Dedifferentiated amniotic fluid mesenchymal stem cell (primary cell): ENCODE measurements at regions not wholly inside any gene's neighbourhood (a gene's known extent, or its start where the extent isn't known, plus 50 kb on each side); places are given as distances from the start of the nearest gene placed in this dataset.
"Not testable (repeated sequence)": the region's sequence is repeated elsewhere in the genome, so short reads cannot be mapped to it uniquely, and the experiment has no call there.

ENCODE experiments used
- DNase-seq: peaks from one replicate; pipeline ENCODE4 v3.0.0-alpha.2; 2016; ENCODE audit errors: extremely low spot score

DNA sequence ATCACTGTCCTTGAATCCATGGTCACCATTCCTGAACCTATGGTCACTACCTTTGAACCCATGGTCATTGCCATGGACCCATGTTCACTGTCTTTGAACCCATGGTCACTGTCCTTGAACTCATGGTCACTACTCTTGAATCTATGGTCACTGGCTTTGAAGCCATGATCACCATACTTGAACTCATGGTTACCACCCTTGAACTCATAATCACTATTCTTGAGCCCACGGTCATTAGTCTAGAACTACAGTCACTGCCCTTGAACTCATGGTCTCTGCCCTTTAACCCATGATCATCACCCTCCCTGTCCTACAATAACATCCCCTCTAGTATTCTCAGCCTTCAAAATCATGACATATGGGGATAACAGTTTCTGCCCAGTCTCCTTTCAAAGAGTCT is 270.5 kb downstream of the CXCL12 start:
- no peak for DNase-seq

DNA sequence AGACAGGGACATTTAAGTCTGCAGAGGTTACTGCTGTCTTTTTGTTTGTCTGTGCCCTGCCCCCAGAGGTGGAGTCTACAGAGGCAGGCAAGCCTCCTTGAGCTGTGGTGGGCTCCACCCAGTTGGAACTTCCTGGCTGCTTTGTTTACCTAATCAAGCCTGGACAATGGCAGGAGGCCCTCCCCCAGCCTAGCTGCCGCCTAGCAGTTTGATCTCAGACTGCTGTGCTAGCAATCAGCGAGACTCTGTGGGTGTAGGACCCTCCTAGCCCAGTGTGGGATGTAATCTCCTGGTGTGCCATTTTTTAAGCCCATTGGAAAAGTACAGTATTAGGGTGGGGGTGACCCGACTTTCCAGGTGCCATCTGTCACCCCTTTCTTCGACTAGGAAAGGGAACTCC is 272.6 kb downstream of the CXCL12 start:
- DNase-seq: not testable (repeated sequence)

DNA sequence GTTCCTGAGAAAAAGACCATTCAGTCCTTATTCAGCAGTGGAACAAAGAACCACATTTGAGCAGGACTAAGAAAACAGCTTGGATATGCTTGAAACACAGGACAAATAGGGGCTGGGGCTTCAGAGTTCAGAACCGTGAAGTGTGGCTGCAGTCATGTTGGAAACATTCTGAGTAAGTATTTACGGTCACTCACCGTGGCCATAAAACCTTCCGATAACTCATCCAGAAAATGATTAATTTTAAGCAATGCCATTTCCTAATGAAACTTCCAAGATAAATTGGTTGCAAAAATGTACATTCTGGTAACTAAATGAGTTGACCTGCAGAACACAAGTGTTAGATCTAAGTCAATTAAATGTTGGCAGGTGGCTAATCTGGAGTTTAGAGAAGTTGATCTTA is 279.2 kb downstream of the CXCL12 start:
- no peak for DNase-seq

DNA sequence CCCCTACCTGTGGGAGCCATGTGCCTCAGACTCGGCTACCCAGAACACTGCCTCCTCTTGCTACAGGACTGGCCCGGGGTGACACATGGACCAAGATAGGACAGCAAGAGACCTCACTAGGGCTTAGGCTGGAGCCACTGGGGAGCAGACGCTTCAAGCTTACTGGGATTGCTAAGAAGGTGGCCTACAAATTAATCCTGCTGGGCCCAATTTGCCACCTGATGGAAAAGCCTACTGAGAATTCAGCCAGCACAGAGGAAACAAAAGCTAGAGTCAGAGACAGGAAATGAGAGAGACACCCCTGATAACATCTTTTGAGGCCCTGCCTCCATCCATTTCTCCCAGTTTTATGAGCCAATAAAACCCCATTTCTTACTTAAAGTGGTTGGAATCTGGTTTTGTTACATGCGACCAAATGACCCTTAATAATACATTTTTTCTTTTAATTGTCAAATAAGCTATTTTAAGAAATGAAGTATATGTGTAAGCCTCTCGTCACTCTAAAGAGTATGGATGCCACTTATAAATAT is 282.1 kb downstream of the CXCL12 start:
- DNase-seq: no peak

DNA sequence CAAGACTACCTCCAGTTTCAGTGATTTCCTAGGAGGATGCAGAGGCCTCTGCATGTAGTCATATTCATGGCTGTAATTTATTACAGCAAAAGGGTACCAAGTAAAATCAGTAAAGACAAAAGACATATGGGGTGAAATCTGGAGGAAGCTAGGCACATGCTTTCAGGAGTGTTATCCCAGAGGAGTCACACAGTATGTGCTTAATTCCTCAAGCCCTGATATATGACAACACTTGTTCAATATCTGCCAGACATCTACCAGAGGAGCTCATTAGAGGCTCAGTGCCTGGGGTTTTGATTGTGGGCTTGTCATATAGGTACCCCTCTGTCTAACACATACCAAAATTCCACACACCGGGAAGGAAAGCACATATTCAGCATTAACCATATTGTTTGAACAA is 283.8 kb downstream of the CXCL12 start:
- no peak for DNase-seq

DNA sequence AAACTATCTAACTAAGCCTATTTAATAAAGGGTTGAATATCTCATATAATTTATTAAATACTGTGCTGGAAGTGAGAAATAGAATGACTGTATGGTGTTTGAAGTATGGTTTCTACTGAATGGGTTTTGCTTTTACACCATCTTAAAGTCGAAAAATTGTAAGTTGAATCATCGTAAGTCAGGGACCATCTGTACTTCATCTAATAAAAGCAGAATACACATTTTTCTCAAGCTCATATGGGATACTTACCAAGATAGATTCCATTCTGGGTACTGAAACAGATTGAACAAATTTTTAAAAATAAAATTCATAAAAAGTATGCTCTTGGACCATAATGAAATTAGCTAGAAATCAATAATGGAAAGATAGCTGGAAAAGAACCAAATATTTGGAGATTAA is 285.4 kb downstream of the CXCL12 start:
- DNase-seq: peak; percentile 5

DNA sequence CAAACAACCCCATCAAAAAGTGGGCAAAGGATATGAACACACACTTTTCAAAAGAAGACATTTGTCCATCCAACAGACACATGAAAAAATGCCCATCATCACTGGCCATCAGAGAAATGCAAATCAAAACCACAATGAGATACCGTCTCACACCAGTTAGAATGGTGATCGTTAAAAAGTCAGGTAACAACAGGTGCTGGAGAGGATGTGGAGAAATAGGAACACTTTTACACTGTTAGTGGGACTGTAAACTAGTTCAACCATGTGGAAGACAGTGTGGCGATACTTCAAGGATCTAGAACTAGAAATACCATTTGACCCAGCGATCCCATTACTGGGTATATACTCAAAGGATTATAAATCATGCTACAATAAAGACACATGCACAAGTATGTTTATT is 288.7 kb downstream of the CXCL12 start:
- DNase-seq: not testable (repeated sequence)

DNA sequence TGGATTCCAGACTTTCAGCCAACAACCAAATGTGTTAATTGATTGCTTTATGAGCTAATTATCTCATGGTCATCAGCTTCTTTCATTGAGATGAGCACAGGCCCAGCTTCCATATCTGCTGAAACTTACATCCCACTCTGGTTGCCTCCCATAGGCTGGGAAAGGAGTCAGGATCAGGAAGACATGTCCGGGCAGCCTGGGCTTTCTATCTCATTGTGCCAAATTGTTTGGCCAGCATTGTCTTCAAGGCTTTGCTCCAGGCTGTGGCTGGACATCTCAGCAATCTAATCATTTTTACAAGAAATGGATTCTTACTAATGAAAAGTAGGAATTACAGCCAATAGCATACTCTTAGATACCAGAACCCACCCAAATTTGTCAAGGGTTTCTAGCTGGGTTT is 295.2 kb downstream of the CXCL12 start:
- peak; percentile 12 for DNase-seq

DNA sequence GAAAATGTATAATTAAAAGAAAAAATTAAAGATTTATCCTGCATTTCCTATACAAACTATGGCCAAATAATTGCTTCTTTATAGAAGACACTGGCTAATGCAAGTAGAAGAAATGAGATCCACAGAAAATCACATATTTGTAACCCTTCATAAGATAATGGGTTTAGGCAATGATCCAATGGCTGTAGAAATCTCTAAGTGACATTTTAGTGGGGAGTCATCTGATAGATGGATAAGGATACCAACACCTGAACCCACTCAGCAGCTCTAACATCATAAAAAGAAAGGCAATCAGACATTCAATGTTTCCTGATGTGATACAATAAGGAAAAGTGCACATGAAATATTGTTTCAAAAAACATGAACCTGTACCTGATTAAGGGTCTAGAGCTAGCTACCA is 297.5 kb downstream of the CXCL12 start:
- DNase-seq: no peak

DNA sequence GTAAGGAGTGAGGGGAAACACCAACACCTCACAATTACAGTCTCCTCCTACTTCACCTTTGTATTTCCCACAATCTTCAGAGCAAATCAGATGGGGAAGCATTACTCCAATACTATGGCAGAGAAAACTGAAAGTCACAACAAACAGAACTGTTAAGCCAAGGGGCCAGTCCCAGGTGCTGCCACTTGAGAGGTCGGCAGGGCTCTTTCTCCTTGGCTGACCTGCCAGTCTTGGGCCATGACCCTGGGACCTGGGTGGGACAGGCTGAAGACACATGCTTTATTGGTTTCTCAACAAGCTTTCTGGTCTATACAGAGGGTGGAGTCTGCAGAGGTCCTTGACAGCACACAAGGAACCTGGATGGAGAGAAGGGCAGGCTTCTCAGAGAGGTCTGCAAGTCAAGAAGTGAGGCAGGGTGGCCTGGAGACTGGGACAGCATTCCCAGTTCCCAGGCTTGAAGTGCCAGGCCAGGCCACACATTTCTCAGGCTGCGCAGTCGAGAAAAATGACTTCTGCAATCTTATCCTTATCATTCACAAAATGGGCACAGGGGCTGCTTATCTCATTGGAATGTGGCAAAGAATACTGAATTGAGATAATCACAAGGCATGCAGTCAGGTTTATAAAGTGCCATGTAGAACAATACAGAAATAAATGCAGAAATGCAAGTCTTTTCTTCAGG is 301.0 kb downstream of the CXCL12 start:
- DNase-seq: no peak

DNA sequence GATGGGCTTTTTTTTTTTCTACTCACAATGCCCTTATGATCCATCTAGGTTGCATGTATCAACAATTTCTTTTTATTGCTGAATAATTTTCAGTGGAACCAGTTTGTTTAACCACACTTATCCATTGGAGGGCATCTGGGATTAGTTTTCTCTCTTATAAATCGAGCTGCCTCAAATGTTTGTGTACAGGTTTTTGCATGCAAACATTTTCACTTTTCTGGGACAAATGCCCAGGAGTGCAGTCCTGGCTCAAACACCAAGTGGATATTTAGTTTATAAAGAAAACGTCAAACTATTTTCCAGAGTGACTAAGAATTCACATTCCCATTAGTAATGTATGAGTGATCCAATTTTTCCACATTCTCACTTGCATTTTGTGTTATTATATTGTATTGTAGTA is 313.4 kb downstream of the CXCL12 start:
- DNase-seq: peak; percentile 80

DNA sequence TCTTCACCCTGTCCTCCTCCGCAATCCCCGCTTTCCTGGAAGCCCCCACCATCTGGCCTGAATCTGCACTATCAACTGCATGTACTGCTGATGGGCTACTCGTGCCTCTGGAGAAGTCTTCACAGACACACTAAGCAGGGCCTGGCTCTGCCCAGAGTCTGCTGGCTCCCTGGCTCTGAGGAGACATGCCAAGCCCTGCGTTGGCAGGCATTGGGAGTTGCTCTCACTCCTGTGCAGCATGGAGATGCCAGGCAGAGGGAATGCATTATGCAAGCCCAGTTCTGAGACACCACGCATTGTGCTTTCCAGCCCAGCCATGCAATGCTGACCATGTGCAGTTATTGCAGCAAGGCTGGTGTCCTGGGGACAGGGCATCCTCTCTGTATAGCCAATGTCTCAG is 314.6 kb downstream of the CXCL12 start:
- no peak for DNase-seq

DNA sequence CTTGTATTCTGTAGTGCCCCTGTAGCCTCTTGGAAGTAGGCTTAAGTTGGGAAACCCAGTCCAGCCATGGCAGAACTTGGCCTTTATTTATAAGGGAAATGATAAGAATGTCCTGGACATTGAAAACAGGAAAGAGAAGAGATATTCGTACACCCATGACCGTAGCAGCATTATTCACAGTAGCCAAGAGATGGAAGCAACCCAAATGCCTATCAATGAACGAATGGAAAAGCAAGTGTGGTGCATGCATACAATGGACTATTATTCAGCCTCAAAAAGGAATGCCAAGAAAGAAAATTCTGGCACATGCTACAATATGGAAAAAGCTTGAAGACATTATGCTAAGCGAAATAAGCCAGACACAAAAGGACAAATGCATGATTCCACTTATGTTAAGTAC is 315.3 kb downstream of the CXCL12 start:
- no peak for DNase-seq

DNA sequence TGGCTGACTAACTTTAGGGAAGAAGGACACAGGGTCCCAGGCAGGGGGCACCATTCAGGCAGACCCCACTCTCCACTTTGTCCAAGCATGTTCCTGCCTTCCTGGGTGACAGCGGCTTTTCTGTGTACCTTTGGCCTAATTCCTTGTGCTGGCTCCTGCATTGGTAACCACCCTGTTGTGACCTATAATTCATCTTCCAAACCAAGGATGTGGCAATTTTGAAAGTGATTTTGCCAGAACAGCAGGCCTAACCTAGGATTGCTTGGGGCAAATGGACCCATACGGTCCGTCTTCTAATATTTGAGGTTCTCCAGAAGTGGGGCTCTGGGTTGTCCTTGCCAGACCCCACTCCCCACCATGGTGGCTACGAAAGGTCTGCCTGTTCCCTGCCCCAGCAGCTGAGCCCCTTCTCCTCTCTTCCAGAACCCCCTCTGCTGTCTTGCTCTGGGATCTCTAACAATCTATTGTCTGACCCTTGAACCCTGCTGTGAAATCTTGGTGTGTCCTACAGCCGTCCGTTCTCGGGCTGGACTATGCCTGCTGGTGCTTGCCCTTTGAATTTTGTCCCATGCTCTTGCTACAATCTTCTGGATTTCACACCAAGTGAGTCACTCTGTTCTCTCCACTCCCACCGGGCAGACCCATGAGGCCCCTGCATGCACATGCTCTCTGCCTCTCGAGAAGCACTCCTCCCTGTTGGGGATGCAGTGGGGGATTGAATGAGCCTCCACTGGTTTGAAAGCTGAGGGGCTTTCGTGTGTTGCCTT is 316.0 kb downstream of the CXCL12 start:
- no peak for DNase-seq

DNA sequence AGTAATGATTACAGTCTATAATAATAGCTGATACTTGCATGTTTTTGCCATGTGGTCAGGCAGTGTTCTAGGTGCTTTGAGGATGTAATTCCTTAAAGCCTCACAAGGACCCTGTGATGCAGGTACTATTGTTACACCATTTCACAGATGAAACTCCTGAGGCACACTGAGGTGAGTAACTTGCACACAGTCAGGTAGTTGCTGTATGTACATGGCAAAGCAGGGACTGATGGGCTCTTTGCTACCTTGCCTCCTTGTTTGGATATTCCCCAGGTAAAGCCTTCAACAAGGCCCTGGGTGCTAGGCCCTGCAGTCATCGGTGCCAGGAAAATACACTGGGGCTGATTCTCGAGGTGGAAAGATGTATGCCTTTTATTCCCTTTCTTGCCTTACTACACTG is 317.5 kb downstream of the CXCL12 start:
- no peak for DNase-seq

DNA sequence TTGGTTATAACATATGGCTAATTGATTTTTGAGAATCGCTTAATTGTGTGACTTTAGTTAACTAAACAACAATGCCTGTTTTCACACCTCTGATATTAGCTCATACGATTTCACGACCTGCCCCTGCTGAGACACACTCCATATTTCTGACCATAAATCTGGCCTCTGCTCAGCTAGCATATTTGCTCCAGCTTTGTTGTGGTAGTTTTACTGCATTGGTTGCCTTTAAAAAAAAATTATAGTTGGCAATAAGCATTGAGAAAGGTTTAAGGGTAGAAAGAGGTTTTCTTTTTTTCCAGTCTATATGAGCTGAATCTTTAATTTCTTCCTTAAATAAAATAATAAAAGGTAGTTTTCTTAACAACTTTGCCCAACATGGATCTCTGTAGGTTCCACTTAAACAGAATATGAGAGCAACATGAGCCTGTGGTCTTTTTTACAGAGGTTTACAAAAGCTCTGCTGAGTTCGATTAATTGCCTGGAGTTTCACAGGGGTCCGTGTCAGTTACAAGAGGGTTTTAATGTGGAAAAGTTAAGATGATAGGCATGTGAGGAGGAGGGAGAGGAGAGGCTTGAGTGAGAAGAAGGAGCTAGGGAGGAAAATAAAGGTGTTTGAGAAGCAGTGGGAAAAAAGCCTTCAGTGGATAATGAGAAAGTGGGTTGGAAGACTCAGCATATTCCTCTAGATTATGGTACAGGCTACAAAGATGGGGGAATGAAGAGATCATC is 318.2 kb downstream of the CXCL12 start:
- no peak for DNase-seq

DNA sequence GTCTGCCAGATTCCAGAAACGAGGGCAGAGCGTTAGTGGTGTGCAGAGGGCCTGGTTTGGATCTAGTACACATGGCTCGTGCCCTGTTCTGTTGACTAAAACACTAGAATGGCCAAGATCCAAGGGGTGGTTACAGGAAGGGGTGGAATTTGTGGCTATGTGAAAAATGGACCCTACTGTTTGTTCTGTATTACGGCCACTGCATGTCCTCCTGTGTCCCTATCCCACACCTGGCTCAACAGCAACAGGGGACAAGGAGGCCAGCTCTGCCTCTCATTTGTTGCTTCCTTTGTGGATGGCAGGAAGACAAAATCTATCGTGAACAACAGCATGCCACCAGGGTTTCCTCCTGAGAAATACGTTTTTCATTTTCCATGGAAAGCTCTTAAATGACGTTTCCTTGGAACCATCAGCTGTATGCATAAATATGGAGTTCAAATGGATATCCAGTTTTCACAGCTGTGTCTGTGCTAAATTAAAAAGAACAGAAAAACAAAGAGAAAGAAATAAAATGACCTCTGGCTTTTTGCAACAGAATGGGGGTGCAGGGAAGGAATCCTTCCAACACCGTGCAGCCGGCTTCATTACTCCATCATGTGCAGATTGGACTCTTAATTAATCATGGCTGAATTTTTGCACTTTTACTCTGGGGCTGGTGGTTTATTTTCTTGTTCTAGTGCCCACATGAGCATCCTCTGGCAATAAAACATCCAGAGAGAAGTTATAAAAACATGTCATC is 318.9 kb downstream of the CXCL12 start:
- DNase-seq: no peak

DNA sequence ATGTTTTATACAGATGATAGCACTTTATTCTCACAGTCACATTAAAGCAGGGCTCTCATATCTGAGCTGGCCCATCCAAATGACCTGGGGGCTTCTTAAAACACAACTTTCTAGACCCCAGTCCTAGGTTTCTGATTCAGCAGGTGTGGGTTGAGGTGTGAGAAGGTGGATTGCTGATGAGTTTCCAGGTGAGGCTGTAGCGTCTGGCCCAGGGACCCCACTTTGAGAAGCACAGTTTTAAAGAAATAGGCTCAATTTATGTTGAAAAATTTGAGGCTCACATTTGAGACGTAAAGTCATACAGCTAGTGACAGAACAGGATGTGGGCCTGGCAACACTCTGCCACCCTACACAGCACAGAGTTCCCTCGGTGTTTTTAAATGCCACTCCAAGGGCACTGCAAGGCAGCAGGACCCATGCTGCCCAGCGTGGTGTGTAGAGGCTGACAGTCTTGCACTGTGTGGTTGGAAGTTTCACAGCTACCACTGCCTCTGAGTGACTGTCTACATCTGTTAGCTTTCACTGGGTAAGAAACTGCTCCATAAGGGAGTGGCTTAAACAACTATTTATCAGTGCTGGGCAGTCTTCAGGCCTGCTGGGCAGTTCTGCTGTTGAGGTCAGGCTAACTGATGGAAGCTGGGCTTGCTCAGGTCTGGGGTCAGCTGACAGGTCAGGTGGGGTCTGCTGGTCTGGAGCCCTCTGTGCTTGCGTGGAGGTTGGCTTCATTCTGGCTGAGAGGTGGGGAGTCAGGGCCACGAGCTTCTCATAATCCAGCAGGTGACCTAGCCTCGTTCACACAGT is 319.7 kb downstream of the CXCL12 start:
- DNase-seq: no peak

DNA sequence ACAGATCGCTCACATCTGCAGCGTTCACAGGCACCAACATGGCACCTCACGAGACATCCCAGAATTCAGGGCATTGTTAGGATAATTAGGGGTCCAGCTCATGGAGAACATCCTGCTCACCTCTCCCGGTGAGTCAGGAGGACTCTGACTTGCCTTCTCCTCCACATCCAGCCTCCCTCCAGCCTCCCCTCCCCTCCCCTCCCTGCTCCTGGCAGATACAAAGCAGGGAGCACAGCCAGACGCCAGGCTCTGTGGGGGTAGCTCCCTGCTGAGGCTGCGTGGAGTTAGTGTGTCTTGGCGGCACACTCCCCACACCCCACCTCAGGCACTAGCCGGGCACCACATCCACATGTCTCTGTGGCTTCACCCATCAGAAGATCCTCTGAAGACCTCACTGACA is 320.6 kb downstream of the CXCL12 start:
- DNase-seq: no peak

DNA sequence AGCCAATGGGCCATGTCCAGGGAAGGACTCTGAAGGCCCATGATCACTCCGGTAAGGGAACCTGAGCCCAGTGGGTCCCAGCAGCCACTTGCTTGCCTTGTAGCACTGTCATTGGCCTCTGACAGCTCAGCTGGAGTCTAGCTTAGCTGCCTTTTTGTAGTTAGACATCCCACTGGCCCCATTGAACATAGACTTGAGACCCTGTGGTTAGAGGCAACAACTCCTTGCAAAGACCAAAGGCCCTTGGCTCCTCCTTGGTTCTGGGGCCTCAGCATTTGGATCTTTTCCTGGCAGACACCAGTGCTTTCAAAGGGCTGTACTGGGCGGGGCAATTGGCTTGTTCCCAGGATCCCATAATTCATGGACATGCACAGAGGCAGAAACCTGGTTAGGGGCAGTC is 321.2 kb downstream of the CXCL12 start:
- no peak for DNase-seq

DNA sequence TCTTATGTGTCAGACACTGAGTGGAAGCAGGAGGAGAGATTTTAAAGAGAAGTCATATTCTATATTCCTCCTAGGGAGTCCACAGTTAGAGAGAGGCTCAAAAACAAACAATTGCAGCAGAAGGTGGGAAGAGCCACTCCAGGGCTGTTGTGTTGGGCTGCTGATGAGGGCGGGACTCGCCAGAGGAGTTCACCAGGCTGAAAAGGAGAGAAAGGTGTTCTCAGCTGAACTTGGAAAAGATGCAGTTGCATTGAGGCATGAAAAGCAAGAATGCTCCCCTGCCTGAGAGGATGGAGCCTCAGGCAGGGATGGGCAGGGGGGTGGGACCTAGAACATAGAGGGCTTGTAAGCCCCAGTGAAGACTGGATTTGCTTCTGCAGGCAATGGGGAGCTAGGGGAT is 324.2 kb downstream of the CXCL12 start:
- no peak for DNase-seq
